Heart left ventricle (tissue), 13 donors: ENCODE measurements at regions not wholly inside any gene's neighbourhood (a gene's known extent, or its start where the extent isn't known, plus 50 kb on each side); places are given as distances from the start of the nearest gene placed in this dataset.

Experiments used
- POLR2A ChIP-seq, 2 donors: fragments of 450-650 bp; IDR thresholded peaks; one replicate each; pipeline ENCODE4 v1.6.1; 2017; ENCODE audit warnings: antibody characterized with exemption in 2 of 2, mild to moderate bottlenecking in 2 of 2, moderate library complexity in 2 of 2
- TF ChIP-seq, protein P1 (sequence below), 12 donors: fragments of 200-600 bp; sonication (generic) in 4 of 12; IDR thresholded peaks; one replicate each; pipeline versions ENCODE4 v1.5.0 to v1.8.0; 2018 to 2022; ENCODE audit warnings: antibody characterized with exemption in 12 of 12, mild to moderate bottlenecking in 5 of 12
- donor health status: ischemic (EF 13 %, LVEDD 7.1; RV severe dilation, severe dysfunction).
- donor health status: DM: no; HTN: yes; CAD: no.
- donor health status: DM: no; HTN: no; CAD: no.
- donor health status: ischemic (EF 25% LVEDD 6.9; RV normal size, moderate dysfunction).
- donor health status: ischemic (EF 25% LVEDD 5.7; RV mildly dilated, moderate dysfunction).
- donor health status: ischemic (EF 35%, LVEDD 5.7; RV mildly dilated, moderate dysfunction).
- donor health status: nonischemic (EF 11% LVEDD 7.7; RV severe dilation, severe dysfunction).
- donor health status: DM: yes; HTN: yes; CAD: no.
- donor health status: PGD.
- donor health status: ischemic (EF 29% LVEDD 5.4; RV normal size, mild dysfunction).
- donor health status: nonischemic (EF 23%, LVEDD 6.1; RV moderate dilation, normal function).

- TF ChIP-seq, protein P1, sequence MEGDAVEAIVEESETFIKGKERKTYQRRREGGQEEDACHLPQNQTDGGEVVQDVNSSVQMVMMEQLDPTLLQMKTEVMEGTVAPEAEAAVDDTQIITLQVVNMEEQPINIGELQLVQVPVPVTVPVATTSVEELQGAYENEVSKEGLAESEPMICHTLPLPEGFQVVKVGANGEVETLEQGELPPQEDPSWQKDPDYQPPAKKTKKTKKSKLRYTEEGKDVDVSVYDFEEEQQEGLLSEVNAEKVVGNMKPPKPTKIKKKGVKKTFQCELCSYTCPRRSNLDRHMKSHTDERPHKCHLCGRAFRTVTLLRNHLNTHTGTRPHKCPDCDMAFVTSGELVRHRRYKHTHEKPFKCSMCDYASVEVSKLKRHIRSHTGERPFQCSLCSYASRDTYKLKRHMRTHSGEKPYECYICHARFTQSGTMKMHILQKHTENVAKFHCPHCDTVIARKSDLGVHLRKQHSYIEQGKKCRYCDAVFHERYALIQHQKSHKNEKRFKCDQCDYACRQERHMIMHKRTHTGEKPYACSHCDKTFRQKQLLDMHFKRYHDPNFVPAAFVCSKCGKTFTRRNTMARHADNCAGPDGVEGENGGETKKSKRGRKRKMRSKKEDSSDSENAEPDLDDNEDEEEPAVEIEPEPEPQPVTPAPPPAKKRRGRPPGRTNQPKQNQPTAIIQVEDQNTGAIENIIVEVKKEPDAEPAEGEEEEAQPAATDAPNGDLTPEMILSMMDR (IDR thresholded peaks at IDR 0.05), result no peak
- TF ChIP-seq POLR2A (IDR thresholded peaks at IDR 0.05), result no peak
Measured at GRCh38 chr4:43999669-44000068, 448.9 kb downstream of the KCTD8 start.
